ENCODE measurements at regions not wholly inside any gene's neighbourhood (a gene's known extent, or its start where the extent isn't known, plus 50 kb on each side); places are given as distances from the start of the nearest gene placed in this dataset.

GRCh38 chr3:116939091-116939490 is 229.5 kb downstream of the TUSC7 start:
- no peak for ATAC-seq

GRCh38 chr3:116939550-116939949 is 230.0 kb downstream of the TUSC7 start:
- ATAC-seq, result no peak

DNA sequence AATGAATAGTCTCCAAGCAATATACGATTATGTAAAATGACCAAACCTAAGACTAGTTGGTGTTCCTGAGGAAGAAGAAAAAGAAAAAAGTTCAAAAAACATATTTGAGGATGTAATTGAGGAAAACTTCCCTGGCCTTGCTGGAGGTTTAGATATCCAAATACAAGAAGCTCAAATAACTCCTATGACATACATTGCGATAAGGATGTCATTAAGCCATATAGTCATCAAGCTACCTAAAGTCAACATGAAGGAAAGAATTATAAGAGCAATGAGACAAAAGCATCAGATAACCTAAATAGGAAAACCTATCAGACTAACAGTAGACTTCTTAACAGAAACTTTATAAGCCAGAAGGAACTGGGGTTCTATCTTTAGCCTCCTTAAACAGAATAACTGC is 231.1 kb downstream of the TUSC7 start:
- no peak for ATAC-seq

DNA sequence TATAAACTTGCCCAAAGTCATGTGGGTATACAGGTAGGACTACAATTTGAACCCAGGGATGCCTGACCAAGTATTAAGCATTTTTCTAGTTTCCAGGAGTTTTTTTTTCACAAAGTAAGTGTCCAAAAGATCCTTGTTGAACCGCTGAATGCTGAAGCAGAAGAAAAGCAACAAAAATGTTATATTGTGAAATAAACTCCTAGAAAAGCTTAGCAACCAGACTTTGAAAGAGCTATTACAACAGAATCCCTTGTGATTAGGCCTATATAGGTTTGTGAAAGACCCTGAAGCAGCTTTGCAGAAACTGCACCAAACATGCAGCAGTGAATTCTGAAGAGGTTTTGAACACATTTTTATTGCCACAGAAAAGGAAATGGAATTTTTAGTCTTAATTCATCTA is 236.8 kb downstream of the TUSC7 start:
- ATAC-seq, result no peak

DNA sequence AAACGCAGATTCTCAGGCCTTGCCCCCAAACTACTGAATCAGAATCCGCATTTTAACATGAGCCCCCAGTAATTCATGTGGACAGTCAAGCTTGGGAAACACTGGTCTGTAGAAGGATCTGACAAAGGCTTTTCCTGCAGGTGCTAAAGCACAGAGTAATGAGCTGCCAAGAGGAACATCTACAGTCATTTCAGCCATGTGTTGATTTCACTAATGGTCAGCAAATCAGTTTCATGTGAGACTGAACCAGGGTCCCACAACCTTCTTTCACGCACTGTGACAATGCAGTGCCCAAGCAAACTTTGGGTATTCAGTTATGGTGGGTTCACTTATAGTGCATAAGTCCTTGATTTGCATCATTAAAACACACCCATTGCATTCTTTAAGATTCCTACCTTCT is 237.6 kb downstream of the TUSC7 start:
- no peak for ATAC-seq

GRCh38 chr3:116947809-116948208 is 238.2 kb downstream of the TUSC7 start:
- ATAC-seq, result no peak

DNA sequence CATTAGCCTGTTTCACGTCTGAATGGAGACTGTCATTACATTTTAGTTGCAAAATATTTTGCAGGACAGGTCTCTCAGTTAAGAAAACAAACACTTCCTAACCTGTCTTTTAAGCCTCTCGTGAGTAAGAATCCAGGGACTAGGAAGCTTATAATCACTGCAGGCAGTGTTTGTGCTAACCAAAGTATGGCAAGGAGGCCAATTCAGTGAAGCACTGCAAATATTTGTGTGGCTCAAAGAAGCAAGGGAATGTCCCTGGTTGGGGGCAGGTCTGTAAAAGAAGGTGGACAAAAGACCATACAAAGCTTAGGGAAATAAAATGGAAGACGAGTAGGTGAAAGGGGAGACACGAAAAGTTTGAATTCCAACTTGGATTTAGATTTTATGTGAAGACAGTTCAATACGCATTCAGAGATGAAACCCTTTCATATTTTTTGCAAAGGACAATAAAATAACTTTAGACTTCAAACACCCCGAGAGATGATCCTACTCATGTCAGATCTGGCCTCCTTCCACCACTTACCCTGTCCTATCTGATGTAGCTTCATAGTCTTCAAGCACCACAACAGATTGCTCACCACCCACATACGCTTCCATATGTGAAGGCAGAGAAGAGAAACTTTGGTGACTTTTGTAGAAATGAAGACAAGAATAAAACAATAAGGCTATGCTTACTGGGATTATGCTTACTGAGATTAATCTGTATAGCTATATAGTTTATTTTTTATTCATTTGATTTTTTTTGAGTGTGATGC is 240.9 kb downstream of the TUSC7 start:
- no peak for ATAC-seq

GRCh38 chr3:116951610-116952009 is 242.0 kb downstream of the TUSC7 start:
- ATAC-seq, result no peak

DNA sequence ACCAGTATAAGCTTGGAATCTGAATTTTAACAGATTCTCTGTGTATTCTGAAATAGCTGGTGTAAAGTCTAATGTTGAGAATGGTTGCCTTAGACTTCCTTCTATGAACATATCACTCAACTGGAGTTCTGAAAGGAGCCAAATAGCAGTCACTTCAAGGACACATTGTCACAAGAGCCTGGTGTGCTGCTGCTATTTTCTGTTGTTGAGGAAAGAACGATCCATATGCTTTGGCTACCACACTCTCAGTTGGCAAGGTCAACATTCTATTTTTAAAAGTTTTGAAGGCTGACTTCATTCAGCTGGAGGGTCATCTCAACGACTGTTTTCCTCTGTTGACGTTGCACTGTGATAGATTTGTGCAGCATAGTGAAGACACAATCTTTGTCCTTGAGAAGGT is 248.7 kb downstream of the TUSC7 start:
- ATAC-seq, result no peak

DNA sequence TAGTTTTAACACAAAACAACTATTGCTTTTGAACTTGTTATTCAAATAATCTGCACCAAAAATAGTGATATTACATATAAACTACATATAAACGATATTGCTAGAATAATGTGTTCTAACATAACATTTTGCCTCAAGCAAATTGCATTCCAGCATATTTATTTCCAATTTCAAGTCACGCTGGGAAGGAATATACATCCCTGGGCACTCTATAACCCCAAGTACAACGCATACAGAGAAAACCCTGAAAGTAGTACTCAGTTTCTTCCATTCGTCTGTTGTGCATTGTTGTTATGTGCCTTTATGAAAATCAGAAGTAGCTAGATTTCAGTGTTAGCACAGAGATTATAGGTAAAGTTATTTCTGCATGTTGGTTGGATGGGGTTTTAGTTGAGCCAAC is 251.5 kb downstream of the TUSC7 start:
- ATAC-seq, result no peak

GRCh38 chr3:116963802-116964201 is 254.2 kb downstream of the TUSC7 start:
- ATAC-seq, result no peak

DNA sequence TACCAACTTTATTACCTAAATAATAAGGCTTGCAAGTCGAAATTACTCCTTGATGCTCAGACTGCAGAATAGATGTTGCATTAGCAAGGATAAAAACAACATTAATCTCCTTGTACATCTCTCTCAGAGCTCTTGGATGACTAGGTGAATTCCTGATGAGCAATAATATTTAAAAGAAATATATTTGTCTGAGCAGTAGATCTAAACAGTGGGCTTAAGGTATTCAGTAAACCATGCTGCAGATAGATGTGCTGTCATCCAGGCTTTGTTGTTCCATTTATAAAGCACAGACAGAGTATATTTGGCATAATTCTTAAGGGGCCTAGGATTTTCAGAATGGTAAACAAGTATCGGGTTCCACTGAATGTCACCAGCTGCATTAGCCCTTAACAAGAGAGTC is 257.1 kb downstream of the TUSC7 start:
- no peak for ATAC-seq

DNA sequence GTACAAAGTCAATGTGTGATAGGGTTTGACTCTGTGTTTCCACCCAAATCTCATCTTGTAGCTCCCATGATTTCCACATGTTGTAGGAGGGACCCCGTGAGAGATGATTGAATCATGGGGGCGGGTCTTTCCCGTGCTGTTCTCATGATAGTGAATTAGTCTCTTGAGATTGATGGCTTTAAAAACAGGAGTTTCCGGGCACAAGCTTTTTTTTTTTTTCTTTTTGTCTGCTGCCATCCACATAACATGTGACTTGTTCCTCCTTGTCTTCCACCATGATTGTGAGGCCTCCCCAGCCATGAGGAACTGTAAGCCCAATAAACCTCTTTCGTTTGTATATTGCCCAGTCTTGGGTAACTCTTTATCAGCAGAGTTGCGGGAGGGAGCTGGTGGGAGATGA is 259.6 kb downstream of the TUSC7 start:
- ATAC-seq, result no peak

- ATAC-seq, result no peak
Measured at GRCh38 chr3:116969646-116970045, 260.1 kb downstream of the TUSC7 start.

- ATAC-seq, result no peak
Measured at GRCh38 chr3:116971531-116971930, 262.0 kb downstream of the TUSC7 start.

GRCh38 chr3:116974702-116975101 is 265.1 kb downstream of the TUSC7 start:
- no peak for ATAC-seq

DNA sequence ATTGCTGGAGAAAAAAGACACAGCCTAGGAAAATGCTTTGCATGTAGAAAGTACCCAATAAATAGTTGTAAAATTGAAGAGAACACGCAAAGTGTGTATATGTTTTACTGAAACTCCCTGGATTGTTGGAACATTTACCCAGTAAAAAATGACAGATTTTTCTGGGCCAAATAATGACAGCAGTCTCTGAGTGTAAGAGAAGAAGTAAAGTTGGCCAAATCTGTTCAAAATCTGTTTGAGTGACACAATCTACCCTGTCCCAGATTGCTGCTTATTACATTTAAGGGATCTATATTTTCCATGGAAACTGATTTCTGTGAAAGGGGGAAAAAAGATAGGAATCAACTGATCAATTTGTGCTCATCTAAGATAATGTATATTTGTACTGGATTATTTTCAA is 267.9 kb downstream of the TUSC7 start:
- no peak for ATAC-seq

DNA sequence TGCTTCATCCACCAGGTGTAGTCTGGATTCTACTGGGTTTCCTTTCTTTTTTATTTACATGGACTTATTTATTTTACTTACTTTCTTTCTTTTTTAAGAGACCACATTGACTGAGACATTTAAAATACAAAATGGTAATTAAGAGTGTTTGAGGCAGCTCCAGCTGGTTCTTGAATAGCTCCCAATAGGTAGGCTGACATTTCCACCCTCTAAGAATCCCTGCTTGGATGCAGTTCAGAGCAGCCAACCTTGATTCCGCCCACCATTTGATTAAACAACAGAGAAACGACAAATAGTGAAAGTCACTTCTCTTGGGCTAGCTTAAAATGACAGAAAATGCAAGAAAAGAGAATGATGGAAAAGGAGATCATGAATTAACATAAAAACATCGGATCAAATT is 270.5 kb downstream of the TUSC7 start:
- no peak for ATAC-seq

DNA sequence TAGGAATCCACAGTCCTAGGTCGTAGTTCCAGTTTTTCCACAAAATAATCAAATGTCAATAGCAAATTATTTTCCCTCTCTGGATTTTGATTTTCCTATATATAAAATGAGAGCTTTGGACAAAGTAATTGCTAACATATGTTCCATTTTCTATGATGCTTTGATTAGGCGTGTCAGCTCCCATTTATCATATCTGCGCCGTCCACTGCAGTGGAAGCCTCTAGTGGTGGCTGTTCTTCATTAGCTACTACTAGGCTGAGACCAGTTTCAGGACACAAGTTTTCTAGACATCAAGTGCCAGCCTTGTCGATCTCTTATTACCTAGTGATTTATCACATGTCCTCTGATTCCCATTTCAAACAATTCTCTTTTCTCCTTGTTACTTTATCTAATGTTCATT is 271.5 kb downstream of the TUSC7 start:
- ATAC-seq, result no peak

DNA sequence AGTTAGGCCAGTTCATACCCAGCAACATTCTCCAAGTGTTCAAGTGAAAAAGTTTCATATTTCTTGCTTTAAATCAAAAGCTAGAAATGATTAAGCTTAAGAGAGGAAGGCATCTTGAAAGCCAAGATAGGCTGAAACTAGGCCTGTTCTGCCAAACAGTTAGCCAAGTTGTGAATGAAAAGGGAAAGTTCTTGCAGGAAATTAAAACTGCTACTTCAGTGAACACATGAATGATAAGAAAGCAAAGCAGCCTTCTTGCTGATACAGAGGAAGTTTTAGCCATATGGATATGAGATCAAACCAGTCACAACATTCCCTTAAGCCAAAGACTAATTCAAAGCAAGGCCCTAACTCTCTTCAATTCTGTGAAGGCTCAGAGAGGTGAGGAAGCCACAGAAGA is 274.7 kb downstream of the TUSC7 start:
- no peak for ATAC-seq

GRCh38 chr3:116994351-116994879 is 284.8 kb downstream of the TUSC7 start:
- no peak for ATAC-seq

GRCh38 chr3:117003501-117003900 is 293.9 kb downstream of the TUSC7 start:
- ATAC-seq, result no peak

DNA sequence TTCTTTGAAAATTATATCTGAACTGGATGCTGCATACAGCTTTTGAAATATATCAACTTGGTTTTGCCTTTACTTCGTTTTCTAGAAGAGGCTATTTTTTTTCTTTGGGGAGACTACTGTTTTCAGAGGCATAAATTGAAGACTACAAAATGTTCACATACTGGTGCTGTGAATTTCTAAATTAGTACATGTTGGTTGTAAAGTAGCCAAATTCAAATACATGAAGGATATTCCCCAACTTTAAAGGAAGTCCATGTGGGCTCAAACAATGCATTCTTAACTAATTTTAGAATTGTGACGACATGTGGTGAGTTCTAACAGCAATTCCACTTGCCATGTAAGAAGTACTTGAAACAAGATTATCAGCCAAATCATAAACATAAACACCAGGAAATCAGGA is 295.7 kb downstream of the TUSC7 start:
- no peak for ATAC-seq

DNA sequence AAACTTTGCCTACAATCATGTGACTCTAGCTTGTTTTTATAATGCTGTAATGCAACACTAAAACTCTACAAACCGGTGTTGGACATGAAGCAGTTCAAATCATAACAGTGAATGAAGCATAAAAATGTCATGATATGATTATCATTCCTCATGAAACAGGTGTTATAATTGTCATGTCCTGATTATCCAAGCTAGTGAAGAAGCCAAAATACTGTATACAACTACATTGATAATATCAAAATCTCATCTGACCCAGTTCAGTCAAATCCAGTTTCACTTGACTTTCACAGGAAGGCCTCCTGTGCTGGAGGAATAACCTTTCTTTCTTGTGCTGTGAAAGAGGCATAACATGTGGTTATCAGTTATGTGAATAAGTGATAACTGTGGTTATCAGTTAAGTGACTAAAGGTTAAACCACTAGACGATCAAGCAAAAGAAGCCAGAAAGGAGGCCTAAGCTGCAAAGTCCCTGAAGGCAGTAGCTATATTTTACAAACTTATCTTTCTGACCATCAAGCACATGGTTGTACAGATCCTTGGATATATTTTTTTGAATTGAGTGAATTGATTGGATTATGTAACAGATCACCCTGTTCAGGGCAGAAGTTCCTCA is 296.4 kb downstream of the TUSC7 start:
- no peak for ATAC-seq

- ATAC-seq, result no peak
Measured at GRCh38 chr3:117010318-117010717, 300.7 kb downstream of the TUSC7 start.
